RWPE2 (cell line): ENCODE measurements at regions not wholly inside any gene's neighbourhood (a gene's known extent, or its start where the extent isn't known, plus 50 kb on each side); places are given as distances from the start of the nearest gene placed in this dataset.
A peak's percentile ranks its signal among the peaks of the same experiment; 100 is the strongest.

Experiments used
- ATAC-seq: fragments of 200-7000 bp; cut with Tn5 transposase; 3 replicates; pipeline ENCODE4 v1.9.1; 2021; ENCODE audit warnings: low read depth
- DNase-seq: peaks from one replicate; pipeline ENCODE4 v3.0.0-alpha.2; 2020; ENCODE audit warnings: low spot score
- H3K27ac ChIP-seq: fragments of 450-650 bp; 2 replicates; pipeline ENCODE4 v1.5.1; 2017; ENCODE audit warnings: mild to moderate bottlenecking; ENCODE audit not compliant: poor library complexity, severe bottlenecking
- H3K27me3 ChIP-seq: fragments of 250-450 bp; sonication (Bioruptor Pico); 2 replicates; pipeline ENCODE4 v1.5.1; 2021; ENCODE audit warnings: mild to moderate bottlenecking, moderate library complexity; ENCODE audit not compliant: insufficient read depth, poor library complexity, severe bottlenecking
- H3K36me3 ChIP-seq: fragments of 250-450 bp; sonication (Bioruptor Pico); 2 replicates; pipeline ENCODE4 v1.5.1; 2020; ENCODE audit warnings: low read depth, mild to moderate bottlenecking, moderate library complexity
- H3K4me1 ChIP-seq: fragments of 250-450 bp; sonication (Bioruptor Pico); 2 replicates; pipeline ENCODE4 v1.5.1; 2021; ENCODE audit warnings: mild to moderate bottlenecking, moderate library complexity; ENCODE audit not compliant: insufficient read depth, poor library complexity, severe bottlenecking
- H3K4me3 ChIP-seq: fragments of 250-450 bp; sonication (Bioruptor Pico); 2 replicates; pipeline ENCODE4 v1.5.1; 2021; ENCODE audit warnings: mild to moderate bottlenecking, moderate library complexity; ENCODE audit not compliant: severe bottlenecking
- H3K9me3 ChIP-seq: fragments of 250-450 bp; sonication (Bioruptor Pico); 2 replicates; pipeline ENCODE4 v1.5.1; 2021; ENCODE audit warnings: mild to moderate bottlenecking, moderate library complexity; ENCODE audit not compliant: severe bottlenecking
- CTCF ChIP-seq: fragments of 450-650 bp; IDR thresholded peaks from one replicate; pipeline ENCODE4 v1.5.1; 2017; ENCODE audit warnings: mild to moderate bottlenecking, moderate library complexity; ENCODE audit not compliant: poor library complexity, severe bottlenecking

- Histone ChIP-seq H3K27ac (no peak overlapping the region), H3K36me3 (no peaks in the 10 kb centered on the region), H3K27me3 (peaks cover 12% of the 10 kb centered on the region), H3K4me1 (no peaks in the 10 kb centered on the region), H3K4me3 (no peak overlapping the region), H3K9me3 (no peaks in the 10 kb centered on the region)
- TF ChIP-seq CTCF, result no peak
- no peak for DNase-seq
- no peak for ATAC-seq
Measured at GRCh38 chr5:114166081-114166480, 195.8 kb upstream of the KCNN2 start.

GRCh38 chr5:114174131-114174530 lies 187.7 kb upstream of the KCNN2 start:
- H3K36me3 ChIP-seq, result no peaks in the 10 kb centered on the region
- H3K4me3 ChIP-seq, result no peak overlapping the region
- no peak for TF ChIP-seq CTCF
- ATAC-seq (no peak), DNase-seq (no peak)
- H3K27ac ChIP-seq, result no peak overlapping the region
- peaks cover 9% of the 10 kb centered on the region for H3K4me1 ChIP-seq
- H3K27me3 ChIP-seq, result no peaks in the 10 kb centered on the region
- H3K9me3 ChIP-seq, result peaks cover 5% of the 10 kb centered on the region

GRCh38 chr5:114174837-114175236 lies 187.0 kb upstream of the KCNN2 start:
- peaks cover 5% of the 10 kb centered on the region for H3K9me3 ChIP-seq
- no peak overlapping the region for H3K27ac ChIP-seq
- H3K36me3 ChIP-seq, result no peaks in the 10 kb centered on the region
- ATAC-seq, result no peak
- no peaks in the 10 kb centered on the region for H3K27me3 ChIP-seq
- H3K4me1 ChIP-seq, result peaks cover 9% of the 10 kb centered on the region
- TF ChIP-seq CTCF, result no peak
- H3K4me3 ChIP-seq, result no peak overlapping the region
- DNase-seq, result no peak

- no peaks in the 10 kb centered on the region for H3K36me3 ChIP-seq
- no peak overlapping the region for H3K4me3 ChIP-seq
- DNase-seq (no peak), ATAC-seq (peak; percentile 85)
- H3K27me3 ChIP-seq, result no peaks in the 10 kb centered on the region
- no peak for TF ChIP-seq CTCF
- H3K4me1 ChIP-seq, result peaks cover 9% of the 10 kb centered on the region
- peak overlapping the region; percentile 2 for H3K27ac ChIP-seq
- peaks cover 5% of the 10 kb centered on the region for H3K9me3 ChIP-seq
Measured at GRCh38 chr5:114176356-114176755, 185.5 kb upstream of the KCNN2 start.

- ATAC-seq, result no peak
- DNase-seq, result no peak
- H3K27me3 ChIP-seq, result no peaks in the 10 kb centered on the region
- TF ChIP-seq CTCF, result no peak
- H3K4me1 ChIP-seq, result peaks cover 9% of the 10 kb centered on the region
- H3K9me3 ChIP-seq, result peaks cover 2% of the 10 kb centered on the region
- H3K27ac ChIP-seq, result no peak overlapping the region
- no peaks in the 10 kb centered on the region for H3K36me3 ChIP-seq
- no peak overlapping the region for H3K4me3 ChIP-seq
Measured at GRCh38 chr5:114179134-114179533, 182.7 kb upstream of the KCNN2 start.
